A204.1 (cell line): ENCODE measurements at regions not wholly inside any gene's neighbourhood (a gene's known extent, or its start where the extent isn't known, plus 50 kb on each side); places are given as distances from the start of the nearest gene placed in this dataset.

Source experiments
- FAIRE-seq: peaks from 2 replicates; lab custom pipeline; 2012; peaks lifted over from hg19 to GRCh38; lab: Jason Lieb, UNC

DNA sequence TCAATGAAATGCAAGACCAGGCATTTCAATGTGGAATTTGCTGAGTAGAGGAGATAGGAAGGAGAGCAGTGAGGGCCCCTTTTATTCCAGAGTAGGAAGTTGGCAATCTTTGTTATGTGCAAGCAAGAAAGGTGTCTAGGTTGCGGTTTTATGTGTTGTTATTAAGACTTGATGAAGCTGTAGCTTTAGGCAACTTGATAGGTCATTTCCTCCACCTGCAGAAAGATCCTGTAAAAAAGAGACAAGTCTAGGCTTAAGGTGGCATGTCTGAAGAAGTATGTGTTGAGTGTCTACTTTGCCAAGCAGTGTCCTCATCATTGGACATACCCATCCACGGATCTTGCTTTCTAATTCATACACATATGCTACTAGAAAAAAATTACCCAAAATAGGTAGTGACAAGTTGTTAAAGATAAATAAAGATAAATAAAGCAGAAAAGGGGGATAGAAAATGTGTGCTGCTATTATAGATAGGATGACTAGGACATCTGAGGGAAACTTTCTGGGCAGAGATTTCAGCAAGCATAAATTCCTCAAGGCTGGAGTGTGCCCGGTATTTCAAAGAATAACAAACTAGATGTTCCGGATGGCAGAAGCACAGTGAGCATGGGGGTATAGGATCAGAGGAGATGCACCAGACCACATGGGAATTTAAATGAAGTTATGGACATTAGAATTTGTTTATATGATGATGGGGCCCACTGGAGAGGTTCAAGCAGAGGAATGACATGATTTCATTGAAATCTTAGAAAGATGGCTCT lies 335.0 kb downstream of the TGFB2 start:
- no peak for FAIRE-seq

DNA sequence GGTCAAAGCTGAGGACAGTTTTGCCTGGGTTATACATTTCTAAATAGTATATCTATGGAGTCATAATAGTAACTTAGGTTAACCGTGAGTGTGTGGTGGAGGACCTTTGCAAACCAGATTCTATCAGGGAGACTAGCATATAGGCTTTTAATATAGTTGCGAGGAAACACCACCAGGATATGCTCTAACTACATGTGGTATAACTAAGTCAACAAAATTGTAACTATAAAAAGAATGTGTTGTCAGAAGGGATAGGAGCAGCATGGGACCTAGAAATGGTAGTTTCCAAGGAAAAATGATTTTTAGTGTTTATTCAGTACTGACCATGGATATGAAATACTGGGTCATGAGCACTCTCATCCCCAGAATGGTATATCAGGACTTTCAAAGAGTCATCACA lies 338.1 kb downstream of the TGFB2 start:
- FAIRE-seq, result no peak

DNA sequence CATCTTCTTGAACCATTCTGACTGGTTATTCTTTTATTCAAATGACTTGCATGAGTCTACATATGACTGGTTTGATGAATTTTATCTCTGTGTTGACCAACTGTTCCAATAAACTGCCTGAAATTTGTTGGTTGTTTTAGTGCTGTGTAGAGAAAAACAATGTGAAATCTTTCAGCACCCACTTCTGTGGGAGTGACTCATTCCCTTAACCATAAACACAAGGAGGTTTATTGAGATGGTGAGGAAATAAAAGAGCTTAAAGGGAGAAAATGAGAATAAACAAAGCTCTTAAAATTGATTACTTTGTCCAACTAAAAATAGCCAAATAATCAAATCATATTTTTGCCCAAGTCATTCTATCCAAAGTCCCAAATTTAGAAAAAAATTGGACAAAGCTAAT lies 341.1 kb downstream of the TGFB2 start:
- no peak for FAIRE-seq

DNA sequence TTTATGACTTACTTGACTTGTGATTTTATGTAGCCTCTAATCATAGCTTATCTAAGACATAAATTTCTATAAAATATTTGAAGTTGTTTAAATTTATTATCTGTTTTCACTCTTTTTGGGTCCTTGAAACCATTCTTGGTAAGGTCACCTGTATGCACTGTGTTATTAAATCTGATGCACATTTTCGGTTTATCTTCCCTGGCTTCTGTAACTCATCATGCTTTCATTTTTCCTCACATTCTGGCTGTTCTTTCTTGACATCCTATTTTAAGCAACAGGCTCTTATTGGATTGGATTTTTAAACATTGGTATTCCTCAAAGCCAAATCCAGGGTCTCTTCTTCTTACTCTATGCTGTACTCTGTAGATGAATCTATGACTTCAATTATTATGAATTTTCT lies 341.6 kb downstream of the TGFB2 start:
- FAIRE-seq, result no peak

DNA sequence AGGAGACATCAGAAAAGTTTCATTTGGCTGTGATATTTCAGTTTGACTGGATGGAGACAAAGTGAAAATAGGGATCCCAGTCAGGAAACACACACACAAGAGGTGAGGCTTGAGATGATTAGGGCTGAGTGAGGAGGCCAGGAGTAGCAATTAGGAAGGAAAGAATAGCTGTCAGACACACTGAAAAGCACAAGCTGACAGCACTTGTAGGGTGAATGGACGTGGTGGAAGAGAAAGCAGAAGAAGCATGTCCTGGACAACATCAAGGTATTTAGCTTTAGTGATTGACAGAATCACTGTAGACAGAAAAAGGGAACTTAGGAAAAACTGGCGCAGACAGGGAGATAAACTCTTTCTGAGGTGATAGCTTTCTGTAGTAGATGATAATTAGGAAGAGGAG lies 347.7 kb downstream of the TGFB2 start:
- FAIRE-seq, result no peak

DNA sequence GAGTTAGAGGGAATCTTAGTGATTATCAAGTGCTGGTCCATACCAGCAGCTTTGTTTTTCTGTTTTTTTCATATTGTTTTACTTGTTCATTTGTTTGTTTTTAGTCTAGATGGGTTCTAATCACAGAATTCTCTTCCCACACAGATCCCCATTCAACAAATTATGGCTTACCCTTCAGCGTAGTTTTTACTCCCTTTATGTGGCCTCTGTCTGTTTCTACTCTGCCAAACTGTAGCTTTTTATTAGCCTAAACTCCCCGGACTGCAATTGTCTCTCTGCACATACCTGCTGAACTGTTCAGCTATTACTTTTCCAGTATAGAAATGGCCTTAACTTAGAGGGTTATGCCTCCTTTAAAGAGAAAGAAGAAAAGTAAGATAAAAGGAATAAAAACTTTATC lies 348.5 kb downstream of the TGFB2 start:
- FAIRE-seq, result no peak

DNA sequence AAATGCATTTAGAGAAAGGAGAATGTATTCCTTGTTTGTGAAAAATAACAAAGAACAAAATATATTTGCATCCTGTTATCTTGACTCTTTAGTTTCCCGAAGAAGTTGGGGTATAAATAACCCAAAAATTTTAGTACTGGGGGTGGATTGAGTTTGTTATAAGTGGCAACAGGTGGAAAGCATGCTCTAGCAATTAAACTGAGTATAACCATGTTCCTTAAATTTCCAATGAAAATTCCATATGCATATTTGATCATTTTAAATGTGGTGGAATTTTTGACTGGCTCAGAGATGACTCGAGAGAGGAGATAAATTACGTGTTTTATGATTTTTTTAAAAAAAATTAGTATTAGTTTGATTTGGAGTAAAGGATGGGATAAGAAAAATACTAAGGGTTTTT lies 348.9 kb downstream of the TGFB2 start:
- FAIRE-seq, result no peak

DNA sequence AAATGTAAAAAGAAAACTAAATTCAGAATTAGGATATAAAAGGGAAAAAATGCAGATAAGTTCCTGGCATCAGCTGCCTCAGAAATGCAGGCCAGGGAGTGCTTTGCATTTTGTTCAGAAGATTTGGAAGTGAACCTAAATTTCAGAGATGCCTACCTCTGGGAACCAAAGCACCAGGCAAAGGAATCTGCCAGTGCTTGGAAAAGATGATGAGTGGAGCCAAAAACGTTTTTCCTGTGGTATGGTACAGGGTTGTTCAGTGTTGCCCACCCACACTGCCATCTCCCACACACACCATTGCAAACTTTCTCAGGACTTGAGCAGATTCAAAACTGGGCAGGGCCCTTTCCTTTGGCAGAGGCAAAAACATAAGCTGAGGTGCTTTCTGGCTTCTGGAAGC lies 349.5 kb downstream of the TGFB2 start:
- no peak for FAIRE-seq

DNA sequence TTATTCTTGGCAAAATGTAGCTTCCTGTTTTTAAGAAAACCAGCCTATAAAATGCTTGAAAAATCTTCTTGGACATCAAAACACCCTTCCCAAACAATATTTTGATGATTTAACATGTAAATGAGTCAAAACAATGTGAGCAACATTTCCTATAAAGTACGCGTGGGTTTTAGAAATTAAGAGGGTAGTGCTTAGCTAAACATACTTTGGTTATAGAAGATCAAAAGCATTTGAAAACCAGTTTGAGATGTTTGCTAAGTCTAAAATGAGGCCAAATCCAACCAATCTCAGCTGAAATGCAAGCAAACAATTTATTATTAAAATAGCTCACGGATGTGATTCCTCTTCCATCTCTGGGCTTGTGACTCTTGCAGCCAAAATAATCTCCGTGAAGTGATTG lies 350.4 kb downstream of the TGFB2 start:
- FAIRE-seq, result no peak

DNA sequence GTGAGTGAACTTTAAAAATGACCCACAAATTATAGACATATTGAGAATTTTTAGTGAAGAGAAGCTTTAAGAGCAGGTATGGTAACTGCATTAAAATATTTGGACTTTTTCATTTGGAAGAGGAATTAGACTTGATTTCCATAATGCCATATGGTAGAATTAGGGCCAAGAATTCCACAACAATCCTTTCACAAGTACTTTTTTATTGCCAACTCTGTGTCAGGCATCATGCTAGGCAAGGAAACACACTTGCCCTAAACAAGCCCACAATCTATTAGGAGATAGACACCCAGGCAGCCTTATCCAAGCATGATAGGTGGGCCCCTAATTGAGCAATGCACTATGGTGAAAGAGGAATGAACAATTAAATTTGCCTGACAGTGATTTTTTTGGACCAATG lies 353.0 kb downstream of the TGFB2 start:
- no peak for FAIRE-seq

DNA sequence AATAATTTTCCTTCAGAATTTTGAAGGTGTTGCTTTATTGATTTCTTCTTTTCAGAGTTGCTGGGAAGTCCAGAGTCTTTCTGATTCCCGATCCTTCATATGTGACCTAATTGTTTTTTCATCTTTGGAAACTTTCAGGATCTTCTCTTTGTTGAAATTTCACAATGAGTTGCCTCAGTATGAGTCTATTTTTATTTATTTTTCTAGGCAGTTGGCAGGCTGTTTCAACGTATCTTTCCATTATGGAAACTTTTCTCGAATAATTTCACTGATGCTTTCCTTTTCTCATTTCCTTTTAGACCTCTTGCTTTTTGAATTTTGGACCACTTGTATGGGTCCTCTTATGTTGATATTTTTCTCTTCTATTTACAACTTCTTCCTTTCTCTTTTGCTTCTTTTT lies 354.3 kb downstream of the TGFB2 start:
- FAIRE-seq, result no peak

DNA sequence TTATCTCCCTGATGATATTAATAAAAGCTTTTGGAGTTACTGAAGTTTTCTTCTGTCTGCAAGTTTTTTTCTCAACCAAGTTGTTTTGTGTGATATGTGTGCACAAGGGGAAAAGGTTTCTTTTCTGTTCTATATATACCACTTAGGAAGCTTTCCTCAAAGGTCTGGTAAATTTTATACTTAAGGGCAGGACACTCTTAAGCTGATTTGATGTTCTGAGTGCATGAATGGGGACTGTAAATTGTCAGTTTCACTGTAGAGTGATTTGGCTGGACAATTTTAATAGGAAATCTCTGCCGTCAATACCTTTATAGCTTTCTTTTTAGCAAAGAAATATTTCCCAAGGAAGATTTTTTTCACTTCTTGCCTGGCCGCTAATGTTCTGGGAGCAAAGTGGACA lies 354.7 kb downstream of the TGFB2 start:
- FAIRE-seq, result no peak

DNA sequence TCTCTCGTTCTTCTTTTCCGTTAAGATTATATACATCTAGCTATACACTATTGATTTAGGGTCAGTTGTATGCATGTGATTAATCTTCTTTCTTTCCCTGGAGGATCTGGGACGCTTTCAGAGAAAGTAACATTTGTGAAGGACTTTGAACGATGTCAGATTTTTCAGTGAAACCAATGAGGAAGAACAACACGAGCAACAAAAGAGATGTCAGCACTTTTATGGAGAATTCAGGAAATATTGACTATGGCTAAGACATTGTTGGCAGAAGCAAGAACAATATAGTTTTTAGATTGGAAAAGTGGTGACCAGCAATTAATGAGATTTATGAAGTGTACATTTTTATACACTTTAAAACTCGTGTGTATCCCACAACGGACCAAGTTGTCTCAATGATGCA lies 355.5 kb downstream of the TGFB2 start:
- no peak for FAIRE-seq

DNA sequence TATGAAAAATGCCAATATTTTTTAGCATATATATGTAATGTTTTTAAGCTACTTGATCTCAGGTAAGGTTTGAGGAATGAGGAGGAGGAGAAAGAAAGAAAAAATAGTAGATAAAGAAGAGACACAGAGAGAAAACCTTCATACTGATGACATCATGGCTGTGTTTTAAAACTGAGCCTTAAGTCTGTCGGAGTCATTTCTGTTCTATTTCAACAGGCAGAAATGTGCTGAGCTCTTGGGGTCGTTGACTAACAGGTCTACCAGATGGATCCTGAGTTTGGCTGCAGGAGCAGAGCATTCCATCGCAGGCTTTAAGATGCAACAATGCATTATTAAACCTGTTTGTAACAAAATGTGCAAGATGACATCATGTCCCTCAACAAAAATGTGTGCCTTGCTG lies 356.0 kb downstream of the TGFB2 start:
- FAIRE-seq, result no peak

DNA sequence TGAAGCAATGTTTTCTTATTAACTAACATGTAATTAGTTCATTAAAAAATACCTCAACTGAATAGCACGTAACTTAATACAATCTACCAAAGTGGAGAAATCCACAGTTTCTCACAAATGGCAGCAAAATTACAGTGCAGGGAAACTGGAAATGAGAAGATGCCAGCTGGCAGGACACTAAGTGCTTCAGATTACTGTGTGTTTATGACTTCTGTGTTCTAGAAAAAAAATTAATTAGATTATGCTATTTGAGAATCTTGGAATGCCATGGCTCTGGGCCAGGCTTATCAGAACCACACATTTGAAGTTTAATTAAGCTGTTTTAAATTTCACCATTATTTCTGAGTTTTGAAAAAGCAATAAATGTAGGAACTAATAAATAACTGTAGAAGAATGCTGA lies 357.6 kb downstream of the TGFB2 start:
- no peak for FAIRE-seq

DNA sequence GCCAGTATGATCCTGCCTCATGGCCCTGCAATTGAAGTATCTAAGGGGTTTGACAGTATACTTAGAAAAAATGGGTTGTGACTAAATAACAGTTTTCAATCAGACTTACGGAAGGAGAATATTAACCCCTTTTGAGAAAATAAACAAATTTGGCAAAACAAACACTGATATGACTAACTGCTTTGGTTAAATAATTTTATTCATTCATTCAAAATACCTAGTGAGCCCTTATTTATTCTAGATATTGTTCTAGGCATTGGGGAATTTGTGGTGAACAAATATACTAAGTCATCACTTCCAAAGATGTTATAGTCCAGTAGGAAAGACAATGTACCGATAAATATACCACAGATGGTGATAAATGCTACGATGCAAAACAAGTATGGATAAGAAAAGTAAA lies 358.7 kb downstream of the TGFB2 start:
- FAIRE-seq, result no peak

DNA sequence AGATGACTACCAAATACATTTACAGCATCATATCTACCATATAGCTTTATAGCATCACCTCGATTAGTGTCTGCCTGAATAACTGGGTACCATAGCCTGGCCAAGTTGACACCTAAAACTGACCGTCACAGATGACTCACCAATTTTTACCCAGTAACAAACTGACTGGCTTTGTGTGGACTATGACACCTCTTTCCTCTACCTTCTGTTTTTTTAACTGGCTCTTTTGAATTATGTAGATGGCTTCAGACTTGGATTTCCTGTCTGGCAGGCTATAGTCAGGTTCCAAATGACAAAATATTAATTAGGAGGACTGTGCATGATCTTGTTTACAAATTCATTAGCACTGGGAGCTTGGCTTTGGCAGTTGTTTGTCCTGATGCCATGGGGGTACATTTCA lies 360.3 kb downstream of the TGFB2 start:
- no peak for FAIRE-seq

DNA sequence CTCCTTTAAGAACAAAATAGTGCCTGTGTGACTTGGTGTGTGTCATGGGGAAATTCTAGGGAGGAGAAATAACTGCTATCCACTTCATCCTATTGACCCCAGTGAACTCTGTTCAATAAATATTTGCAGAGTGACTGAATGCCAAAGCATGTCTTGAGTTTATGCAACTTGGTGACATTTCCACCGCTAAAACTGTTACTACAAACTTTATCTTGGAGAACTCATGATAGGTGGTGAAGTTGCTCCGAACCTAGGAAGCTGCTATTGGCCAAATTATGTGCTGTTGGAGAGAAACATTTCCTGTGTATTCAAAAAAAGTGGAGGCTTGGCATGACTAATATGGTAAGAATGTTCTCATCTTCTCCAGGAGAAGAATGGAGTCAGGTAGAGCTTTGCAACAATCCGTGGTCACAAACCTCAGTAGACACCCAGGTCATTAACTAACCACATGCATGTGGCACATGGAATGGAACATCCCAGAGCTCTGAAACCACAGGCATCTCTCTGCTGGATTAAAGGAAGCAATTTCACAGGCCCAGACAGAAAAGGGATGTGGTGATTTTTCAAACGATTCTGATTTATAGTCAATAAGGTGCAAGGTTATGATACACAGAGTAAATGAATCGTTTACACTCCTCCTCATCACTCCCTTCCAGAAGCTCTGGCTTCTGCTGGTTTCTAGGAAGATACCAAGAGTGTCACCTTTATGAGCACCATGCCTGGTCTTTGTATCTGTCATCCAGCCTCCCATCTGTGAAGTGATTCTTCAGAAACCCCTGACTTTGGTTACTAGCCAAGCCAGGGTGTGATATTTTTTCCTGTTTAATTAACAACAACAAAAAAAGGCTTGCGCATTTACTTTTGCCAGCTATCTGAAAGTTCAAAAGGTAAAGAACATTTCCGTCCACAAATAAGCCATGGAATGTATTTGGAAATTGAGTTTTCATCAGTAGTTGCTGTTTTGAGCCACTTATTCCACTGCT lies 361.1 kb downstream of the TGFB2 start:
- FAIRE-seq, result no peak

DNA sequence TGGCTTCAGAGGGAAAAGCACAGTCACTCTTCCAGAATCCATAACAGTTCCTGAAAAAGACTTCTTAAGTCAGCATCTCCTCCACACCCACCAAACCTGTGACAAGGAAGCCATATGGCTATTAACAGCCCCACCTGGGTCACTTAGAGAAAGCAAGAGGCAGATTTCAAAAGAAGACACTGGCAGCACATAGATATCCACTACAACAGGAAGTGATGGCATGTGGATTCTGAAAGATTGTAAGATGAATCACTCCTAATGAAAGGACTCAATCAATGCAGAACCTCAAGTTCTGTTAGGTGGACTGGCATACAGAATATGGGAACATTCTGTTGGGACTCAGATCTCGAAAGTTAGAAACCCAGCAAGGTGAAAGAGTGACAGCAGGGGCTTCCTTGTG lies 365.9 kb downstream of the TGFB2 start:
- FAIRE-seq, result no peak

DNA sequence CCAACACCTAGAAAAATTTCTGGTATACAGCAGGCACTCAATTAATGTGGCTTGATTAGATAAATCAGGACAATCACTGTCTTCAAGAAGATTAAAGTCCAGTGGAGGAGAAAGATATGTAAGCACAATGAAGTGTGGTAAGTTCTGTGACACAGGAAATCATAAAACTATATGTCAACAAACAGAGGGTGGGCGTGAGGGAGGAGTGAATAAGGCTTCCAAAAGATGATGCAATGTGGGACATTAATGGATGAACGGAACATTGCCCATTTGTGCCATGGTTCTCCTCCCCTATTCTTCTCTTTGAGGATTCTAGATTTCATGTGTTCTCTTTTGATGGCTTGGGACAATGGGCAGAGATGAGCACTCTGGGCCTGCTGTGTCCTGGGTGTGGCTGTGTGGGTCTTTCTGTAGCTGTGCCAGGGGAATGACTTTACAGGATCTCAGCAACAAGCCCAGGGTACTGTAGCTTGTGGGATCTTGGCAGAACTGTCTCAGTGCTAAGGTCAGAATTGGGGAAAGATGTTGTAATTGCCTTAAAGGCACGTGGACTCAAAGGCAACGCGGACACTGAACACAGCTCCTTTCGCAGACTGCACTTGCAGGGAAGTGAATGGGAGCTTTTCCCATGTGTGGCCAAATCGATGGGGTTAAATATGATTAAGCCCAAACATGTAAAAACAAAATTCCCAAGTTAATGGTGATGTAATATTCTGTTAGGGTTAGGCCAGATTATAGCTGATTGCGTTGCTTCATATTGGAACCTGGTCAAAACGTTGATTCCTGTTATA lies 366.9 kb downstream of the TGFB2 start:
- no peak for FAIRE-seq

DNA sequence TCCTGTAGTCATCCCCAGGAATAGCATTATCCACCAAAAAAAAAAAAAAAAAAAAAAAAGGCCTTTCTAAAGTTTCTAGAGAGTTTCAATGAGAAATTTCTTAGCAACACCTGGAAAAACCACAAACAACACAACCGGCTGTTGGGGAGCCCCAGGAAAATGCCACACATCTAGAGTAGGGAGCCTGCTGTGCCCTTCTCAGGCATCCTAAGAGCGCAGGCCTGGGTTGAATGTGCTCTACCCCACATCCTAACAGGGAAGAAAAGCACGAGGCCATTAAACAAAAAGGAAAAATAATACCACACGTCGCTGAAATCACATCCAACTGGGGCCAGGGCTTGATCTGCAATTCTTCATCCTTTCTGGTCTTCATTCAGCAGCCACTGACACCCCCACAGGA lies 367.5 kb downstream of the TGFB2 start:
- FAIRE-seq, result no peak

DNA sequence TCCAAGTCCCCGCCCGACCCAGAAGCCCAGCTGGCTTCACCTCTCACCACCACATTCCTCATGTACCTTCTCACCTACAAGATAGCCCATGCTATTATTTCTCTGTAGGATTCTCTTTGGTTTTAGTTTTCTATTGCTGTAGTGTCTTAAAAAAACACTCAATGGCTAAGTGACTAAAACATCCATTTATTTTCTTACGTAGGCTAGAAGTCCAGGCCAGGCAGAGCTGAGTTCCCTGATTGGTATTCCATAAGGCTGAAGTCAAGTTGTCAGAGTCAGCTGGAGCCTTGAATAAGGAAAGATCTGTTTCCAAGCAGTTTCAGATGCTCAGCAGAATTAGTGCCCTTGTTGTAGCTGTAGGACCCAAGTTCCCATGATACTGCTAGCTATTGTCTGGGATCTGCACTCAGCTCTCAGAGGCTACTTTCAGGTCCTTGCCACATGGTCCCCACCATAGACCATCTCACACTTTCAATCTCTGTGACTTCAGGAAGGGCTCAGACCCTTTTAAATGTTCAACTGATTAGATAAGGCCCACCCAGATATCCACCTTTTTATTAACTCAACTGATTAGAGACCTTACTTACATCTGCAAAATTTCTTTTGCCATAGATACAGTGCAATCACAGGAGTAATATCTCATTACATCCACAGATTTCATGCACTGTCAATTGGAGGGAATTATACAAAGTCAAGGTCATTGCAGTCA lies 371.0 kb downstream of the TGFB2 start:
- no peak for FAIRE-seq
